NCI-H345 treated with DMSO at 0.1 percent for 48 hours (cell line): ENCODE measurements at regions not wholly inside any gene's neighbourhood (a gene's known extent, or its start where the extent isn't known, plus 50 kb on each side); places are given as distances from the start of the nearest gene placed in this dataset.

Experiments
- DNase-seq: peaks from one replicate; lab custom pipeline; 2025; ENCODE audit not compliant: unreplicated experiment; lab: John Stamatoyannopoulos, UW

DNA sequence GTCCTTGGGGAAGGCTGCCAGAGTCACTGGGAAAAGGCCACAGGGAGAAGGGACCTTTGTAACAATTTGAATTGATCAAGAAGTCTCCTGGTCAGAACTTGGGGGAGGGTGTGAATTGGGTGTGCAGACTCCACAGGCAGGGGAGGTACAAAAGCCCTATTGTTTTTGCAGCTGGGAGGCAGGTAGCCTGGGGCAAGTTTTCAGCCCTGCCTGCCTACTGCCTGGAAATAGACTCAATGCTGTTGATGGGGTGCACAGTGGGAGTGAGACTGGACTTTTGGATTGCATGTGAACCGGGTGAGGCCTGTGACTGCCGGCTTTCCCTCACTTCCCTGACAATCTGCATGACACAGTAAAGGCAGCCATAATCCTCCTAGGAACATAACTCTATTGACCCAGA is 947.0 kb downstream of the REEP3 start:
- DNase-seq = no peak

DNA sequence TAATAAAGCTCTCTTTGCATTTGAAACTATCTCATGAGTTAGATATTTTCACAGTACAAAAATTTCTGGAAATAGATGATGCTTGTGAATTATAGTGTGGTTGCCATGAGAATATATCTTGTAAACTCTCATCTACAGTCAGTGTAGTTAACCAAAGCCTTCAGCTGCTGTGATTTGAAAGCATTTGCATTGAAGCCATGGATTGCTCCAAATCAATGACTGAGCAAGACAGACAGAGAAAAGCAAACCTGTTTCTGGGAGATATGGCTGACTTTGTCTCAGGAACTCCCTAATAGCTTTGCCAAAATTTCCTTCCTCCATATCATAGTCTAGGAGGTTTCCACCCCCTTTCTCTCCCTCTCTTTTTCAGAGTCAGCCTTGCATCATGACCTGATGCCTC is 955.3 kb downstream of the REEP3 start:
- DNase-seq = no peak

DNA sequence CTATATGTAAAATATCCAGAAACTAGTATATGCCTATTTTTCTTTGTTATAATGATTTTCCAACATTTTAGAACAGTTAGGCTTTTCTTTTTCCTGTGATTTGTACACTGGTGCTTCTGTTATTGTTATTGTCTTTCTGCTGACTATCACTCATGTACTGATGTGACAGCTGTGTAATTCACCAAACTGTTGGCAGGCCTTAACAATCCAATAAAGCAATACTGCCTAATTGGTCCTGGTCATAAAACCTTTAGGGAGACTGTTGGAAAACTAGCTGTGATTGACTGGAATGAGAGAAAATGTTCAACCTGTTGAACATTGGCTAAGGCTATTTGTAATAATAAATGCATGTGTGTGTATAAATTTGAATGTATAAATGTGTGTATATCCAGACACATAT is 956.6 kb downstream of the REEP3 start:
- no peak for DNase-seq

DNA sequence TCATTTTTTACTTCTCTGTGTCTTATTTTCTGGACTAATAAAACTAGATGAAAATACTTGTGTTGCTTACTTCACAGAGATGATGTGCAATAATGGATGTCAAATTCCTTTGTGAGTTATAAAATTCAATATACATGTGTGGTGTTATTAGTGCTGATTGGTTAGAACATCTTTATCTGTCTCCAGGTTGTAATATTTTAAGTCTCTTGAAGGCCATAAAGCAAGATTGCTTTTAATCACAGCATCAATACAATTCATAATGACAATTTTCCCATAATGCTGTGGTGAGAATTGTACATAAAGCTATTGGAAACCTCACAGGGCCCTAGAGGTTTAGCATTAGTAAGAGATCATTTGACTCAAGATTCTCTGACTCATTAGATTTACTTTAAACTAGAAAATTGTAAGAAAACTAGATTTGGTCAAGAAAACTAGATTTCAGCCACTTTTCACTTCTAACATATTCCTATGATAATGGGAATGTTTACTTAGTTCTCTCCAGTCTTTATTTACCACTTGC is 963.7 kb downstream of the REEP3 start:
- DNase-seq = no peak

DNA sequence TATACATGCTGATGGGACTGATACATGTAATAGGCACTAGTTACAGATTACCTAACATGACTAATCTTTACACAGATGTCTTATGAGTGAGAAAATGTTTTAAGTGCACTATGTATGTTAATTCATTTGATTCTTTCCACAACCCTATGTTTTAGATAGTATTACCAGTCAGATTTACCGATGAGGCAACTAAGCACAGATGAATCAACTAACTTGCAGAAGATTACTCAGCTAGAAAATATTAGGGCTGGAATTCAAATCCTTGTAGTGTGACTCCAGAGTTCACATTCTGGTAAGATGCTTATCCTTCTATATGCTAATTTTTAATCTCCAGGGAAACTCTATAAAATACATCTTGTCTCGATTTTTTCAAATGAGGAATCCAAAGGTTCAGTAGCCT is 964.9 kb downstream of the REEP3 start:
- DNase-seq = no peak

DNA sequence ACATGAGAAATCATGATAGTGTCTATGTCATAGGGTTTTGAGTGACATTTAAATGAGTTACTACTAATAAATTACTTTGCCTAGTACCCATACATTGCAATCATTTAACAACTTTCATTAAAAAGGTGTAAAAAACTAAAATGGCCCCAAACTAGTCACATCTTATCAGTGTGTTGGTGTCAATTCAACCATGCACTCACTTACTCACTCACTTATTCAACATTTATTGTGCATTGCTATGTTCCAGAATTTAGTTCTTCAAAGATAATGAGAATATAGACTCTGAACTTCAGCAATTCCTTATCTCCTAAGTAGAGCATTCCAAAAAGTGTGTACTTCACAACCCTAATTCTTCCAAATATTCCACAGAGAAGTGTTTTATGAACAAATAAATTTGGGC is 965.7 kb downstream of the REEP3 start:
- no peak for DNase-seq

DNA sequence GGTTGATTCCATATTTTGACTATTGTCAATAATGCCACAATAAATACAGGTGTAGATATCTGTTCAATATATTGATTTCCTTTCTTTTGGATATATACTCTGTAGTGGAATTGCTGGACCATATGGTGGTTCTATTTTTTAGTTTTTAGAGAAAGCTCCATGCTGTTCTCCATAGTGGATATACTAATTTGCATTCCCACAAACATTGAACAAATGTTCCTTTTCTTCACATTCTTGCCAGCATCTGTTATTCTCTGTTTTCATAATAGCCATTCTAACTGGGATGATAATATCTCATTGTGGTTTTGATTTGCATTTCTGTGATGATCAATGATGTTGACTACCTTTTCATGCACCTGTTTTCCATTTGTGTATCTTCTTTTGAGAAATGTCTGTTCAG is 973.7 kb downstream of the REEP3 start:
- no peak for DNase-seq

DNA sequence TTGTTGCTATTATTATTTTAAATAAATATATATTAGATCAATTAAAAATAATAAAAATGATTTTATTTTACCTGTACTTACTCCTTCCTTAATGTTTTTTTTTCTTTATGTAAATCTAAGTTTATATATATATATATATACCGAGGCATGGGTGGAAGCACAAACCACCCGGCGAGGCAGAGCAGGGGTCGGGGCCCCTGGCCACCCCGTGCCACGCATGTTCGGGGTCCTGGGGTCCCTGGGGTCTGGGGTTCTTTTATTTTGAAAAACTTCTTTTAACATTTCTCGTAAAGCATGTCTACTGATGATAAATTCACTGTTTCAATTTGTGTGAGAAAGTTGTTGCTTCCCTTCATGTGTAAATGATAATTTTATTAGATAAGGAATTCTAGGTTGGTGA is 976.1 kb downstream of the REEP3 start:
- no peak for DNase-seq

DNA sequence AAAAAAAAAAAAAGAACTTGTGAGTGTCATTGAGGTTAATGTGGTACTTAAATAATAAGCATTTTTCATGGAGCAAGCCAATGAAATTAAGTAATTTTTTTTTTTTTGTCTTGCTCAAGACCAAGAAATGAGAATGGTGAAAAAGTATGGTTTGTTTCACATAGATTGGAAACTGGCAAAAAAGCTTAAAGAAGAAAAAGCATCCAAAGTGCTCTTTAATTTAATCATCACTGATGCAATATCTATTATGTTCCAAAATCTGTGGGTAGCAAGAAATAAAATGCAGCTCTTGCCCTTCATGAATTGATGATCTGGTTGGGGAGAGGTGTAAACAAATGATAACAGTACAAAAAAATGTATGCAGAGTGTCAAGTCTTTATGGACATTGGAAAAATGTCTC is 980.6 kb downstream of the REEP3 start:
- no peak for DNase-seq

DNA sequence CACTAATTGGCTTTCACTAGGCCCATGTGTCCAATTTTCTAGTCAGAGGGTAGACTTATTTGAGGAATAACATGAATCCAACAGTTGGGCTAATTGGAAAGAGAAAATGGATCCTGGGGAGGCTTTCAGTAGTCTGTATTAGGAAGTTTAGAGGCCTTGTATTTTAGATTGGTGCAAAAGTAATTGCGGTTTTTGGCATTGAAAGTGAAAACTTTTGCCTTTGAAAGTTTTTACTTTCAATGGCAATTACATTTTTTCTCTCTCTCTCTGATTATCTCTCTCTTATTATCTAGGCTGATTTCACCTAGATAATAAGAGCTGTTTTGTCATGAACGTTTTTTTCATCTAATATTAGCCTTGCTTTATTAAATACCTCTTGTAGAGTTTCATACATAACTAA is 981.7 kb downstream of the REEP3 start:
- DNase-seq = no peak

DNA sequence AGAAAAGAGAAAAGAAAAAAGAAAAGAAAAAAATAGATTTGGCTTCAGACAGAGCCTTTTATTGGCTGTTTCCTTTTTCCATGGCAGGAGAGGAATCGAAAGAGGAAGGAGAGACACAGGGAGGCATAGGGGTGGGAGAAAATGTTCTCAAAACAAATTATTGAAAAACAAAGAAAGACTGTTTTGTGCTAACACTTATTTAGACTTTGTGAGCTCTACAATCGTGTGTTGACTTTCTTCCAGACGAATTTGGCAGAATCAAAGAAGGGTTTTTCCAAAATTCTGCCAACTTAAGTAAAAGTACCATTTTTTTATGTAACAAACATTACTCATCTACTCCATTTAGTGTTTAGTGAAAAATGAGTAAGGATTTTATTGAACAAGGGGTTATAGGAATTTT is 982.2 kb downstream of the REEP3 start:
- DNase-seq = no peak

DNA sequence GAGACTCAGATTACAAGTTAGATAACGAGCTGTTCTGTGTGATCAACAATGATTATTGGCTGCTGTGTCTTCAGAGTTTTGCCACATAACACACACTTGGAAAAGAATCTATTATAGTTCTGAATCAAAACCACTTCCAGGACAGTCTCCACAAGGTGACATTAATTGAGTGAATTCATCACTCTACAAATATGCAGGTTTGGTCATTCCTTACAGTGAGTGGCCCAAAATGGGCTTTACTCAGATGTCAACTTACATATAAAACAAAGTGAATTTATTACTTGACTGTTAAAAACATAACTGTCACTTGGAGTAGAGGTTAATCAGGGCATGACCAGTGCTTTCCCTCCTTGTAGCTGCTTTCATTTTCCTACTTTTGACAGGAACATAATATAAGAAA is 984.3 kb downstream of the REEP3 start:
- no peak for DNase-seq

DNA sequence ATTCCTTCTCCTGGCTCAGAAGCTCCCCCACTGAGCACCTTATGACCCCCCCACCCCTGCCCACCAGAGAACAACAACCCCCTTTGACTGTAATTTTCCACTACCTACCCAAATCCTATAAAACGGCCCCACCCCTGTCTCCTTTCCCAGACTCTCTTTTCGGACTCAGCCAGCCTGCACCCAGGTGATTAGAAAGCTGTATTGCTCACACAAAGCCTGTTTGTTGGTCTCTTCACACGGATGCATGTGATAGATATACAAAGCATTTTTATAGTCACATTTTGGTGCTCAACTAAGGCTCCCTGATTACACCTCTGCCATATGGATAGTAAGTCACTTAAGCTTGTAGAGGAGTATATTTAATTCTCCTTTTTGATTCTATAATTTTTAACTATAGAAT is 985.8 kb downstream of the REEP3 start:
- no peak for DNase-seq

DNA sequence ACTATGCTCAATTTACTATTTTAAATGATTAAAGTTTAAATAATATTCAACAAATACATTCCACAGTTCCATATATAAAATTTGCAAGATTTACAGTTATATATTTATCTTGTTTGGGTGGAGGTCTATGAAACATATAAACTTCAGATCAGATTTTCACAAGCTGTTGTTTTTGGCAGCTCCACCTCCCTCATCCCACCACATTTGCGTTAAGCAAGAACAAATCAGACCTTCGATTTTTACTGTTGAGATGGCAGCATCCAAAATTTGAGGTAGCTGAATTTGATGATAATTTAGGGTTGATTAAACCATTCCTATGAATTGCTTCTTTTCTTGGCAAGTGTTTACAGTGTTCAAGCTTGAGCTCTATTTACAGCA is 986.4 kb downstream of the REEP3 start:
- no peak for DNase-seq

DNA sequence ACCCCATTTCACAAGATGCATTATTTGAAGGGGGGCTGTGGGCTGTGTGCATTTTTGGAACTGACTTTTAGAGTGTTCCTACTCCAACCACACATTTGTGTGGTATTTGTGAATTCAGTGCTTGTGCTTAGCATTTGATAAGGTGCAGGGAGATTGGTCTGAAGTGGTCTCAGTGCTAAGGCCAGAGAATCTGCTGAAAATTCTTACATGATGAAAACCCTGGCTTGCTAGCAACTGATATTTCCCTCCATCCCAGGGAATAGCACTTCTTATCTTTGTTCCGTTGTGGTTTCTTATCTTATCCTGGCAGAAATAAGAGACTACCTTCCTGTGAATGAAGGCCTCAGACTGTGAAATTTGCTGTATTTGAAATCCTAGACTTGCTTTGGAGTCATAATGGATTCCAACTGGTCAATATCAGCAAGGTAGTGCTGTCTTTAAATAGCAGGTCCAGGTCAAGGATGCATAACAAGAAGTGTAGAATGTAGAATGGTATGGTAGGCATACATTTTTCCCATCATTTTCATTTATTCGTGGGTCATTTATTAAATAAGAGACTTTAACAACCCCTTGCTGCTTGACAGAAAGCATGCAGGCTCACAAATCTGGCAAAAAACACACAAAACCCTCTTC is 986.9 kb downstream of the REEP3 start:
- DNase-seq = no peak

DNA sequence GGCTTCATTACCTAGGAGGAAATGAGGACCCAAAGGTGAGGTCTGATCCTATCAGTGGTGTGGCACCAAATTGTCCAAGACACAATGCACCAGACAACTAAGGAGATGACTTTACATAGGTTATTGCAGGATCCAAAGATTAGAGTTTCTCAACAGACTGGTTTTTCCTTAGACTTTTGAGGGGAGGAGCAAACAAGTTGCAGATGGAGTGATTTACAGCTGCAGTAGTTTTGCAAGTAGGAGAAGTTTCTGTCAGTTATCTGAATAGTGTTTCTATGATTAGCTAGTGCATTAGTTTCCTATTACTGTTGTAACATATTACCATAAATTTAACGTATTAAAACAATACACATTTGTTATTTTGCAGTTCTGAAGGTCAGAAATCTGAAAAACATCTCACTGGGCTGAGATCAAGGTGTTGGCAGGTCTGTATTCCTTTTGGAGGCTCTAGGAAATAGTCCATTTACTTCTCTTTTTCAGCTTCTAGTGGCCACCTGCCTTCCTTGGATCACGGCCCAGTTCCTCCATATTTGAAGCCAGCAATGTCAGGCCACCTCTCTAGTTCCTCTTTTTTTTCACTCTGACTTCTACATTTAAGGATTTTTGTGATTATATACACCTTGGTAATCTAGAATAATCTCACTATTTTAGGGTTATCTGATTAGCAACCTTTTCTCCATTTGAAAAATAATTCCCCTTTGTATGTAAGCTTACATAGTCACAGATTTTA is 994.9 kb downstream of the REEP3 start:
- no peak for DNase-seq

DNA sequence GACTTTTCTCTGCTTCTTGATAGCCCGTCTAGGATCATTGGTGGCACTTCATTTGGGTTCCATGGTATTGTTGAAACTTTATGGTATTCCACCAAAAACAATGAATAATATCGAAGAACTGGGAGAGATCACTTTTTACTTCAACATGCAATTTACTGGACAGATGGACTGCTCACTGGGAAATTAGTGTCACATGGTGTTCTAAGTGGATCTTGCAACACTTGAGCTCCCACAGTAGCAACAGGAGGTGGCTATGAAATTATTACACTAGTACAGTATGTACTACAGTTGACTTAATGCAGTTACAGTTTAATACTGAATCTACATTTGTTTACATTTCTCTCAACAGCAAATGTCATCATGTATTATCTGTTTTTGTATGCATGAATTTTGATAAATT is 997.3 kb downstream of the REEP3 start:
- DNase-seq = no peak

DNA sequence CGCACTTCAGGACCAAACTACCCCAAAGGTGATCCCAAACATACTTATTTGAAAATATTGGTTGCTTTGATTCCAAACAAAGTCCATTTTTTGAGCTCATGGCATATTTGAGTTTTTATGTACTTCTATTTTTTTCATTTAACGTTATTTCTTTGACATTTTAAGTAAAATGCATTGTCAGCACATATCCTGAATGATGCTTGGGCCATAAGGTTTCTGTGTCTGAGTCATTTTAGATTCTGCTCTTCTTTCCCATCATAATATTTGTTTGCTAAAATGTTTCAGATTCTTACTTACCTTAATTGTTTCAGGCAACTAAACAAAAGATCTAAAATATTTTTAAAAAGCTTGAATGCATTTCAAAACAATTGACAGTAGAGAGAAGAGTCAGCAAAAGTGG is 998.2 kb downstream of the REEP3 start:
- no peak for DNase-seq

DNA sequence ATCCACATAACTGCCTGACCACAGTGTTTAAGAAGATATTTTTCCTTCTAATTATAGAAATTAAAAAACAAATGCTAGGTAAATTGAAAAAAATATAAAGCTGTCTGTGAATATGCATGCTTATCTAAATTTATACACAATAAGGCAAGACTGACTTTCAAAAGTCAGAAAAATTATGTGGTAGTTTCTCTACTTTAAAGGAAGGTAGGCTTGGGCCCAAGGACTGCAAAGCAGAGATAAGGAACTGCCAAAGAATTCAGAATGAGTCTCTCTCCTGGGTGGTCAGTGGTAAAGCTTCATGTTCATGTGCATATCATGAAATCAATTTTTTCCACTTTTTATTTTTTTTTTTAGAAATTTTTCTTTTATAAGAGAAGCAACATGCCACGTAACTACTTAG is 998.6 kb downstream of the REEP3 start:
- DNase-seq = no peak

DNA sequence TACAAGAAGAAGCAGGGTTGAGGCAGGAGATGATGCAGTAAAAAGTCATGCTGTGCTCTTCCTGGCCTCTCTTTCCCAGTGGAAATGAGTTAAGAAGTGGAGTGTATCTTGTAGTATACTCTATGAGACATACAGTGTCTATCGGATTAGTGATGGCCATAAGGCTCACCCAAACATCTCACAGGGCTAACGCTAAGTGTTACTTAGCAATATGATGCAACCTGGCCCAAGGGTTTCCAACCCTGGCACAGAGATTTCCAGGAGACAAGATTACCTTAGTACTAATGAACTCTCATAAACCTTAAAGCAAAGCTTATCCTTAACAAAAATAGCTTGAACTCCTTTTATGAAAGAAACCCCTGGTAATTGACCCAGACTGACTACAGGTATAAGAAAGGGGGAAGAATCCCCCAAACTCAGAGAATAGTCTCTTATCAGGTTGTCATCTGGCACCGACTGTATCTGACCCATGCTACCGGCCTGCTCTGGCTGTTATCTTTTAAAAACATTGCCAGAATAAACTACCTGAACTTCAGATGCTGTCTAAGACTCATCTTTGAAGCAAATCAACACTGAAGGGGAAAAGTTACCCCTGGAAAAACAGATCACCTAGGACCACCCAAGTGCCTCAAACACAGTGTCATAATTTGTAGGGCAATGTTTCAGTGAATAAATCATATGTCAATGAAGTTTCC is 1002.0 kb downstream of the REEP3 start:
- DNase-seq = no peak

DNA sequence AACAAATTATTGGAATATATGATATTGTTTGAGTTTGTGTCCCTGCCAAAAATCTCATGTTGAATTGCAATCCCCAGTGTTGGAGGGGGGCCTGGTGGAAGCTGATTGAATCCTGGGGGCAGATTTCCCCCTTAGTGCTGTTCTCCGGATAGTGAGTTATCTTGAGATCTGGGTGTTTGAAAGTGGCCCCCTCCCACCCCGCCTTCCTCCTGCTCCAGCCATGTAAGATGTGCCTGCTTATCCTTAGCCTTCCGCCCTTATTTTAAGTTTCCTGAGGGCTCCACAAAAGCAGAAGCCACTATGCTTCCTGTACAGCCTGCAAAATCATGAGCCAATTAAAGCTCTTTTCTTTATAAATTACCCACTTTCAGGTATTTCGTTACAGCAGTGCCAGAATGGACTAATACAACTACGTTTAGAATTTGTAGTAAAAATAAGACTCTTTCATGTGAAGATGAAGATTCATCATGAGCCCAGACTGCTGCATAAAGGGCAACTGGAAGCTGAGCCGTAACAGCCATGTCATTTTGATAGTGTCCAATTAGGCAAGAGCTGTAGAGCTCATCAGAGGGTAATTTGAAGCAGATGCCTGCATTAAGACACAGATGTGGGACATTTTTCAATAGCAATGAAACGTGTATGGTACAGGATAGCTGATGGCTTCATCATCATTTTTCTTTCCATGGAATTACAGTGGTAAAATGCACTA is 1007.2 kb downstream of the REEP3 start:
- no peak for DNase-seq

DNA sequence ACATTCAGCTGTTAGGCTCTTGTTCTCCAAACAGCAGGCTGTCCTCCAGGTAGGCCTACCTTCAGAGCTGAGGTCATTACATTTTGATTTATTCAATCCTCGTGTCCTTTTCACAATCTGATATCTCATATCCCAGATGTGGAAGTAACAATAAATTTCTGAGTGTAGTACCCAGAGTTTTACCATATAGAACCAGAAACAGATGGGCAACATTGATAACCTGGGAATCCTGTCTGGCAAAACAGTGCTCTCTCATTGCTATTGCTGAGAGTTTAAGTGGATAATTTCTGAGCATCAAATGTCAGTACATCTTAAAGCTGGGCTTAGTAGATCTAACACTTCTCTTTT is 1007.8 kb downstream of the REEP3 start:
- DNase-seq = no peak
